Left forelimb (tissue), 1 donor: ENCODE measurements at regions not wholly inside any gene's neighbourhood (a gene's known extent, or its start where the extent isn't known, plus 50 kb on each side); places are given as distances from the start of the nearest gene placed in this dataset.
"Not testable (repeated sequence)": the region's sequence is repeated elsewhere in the genome, so short reads cannot be mapped to it uniquely, and the experiment has no call there.

ENCODE experiments used
- DNase-seq: peaks from one replicate; pipeline ENCODE4 v3.0.0-alpha.2; 2018; ENCODE audit warnings: low spot score

DNA sequence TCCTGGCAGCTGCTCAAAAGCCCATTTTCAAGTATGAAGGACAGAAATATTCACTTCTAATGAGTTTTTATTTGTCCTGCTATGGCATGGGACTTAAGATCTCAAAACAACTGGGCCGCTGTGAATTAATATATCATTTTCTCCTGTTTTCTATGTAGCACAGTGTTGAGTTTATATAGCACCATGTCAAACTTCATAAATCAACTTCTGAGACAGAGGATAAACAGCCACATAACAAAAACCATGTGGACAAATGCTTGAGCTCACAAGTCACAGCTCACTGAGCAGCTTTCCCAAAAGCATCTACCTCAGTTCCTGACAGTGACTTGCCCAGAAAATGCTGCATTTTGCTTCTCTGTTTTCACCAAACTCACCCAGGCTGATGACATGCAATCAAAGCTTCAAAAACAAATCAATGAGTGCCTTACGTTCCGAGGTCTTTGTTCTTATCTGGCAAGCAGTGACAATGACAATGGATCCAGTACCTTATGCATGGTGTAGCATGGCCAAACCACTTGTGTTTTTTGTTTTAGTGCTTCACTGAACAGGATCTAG lies 722.6 kb downstream of the LRRIQ3 start:
- DNase-seq, result no peak

DNA sequence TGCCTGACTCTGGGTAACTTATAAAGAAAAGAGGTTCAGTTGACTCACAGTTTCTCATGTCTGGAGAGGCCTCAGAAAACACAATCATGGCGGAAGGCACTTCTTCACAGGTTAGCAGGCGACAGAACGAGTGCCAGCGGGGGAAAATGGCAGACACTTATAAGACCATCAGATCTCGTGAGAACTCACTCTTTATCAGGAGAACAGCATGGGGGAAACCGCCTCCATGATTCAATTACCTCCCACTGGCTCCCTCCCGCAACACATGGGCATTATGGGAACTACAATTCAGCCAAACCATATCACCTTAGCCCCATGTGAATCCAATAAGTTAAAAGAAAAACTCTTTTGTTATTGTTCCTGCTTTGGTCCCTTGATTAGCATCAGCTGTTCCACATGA lies 725.2 kb downstream of the LRRIQ3 start:
- DNase-seq, result no peak

DNA sequence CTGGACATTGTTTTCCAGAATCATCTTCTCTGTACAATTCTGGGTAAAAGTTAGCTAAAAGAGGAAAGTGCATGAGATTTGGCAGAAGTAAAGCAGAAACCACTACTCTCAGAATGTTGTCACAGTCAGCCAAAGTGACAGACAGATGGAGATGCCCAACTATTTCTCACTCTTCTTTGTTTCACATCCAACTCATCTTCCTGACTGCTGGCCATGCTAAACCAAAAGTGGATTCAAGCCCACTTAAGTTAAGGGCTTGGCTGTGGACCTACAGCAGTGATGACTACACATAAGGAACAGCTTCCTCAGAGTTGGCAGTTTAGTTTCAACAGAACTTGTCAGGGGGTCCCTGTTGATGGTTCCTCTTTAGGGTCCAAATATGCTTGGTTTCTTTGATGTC lies 730.2 kb downstream of the LRRIQ3 start:
- no peak for DNase-seq

DNA sequence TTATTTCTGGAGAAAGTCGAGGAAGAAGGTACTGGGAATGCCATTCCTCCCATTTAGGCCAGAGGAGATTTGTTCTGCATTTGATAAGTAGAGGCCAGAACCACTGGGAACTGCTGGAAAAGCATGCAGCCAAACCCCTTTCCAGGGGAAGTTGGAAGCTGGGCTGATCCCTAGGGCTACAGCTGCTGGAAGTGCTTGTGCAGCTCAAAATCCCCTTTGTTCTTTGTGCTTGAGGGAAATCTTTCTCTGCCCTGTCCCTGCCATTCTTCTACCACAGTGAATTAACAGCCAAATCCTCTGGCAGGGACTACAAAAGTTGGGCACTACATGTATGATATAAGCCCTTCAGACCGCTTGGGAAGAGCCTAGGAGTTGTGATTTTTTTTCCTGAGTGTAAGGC lies 734.1 kb downstream of the LRRIQ3 start:
- DNase-seq, result no peak

DNA sequence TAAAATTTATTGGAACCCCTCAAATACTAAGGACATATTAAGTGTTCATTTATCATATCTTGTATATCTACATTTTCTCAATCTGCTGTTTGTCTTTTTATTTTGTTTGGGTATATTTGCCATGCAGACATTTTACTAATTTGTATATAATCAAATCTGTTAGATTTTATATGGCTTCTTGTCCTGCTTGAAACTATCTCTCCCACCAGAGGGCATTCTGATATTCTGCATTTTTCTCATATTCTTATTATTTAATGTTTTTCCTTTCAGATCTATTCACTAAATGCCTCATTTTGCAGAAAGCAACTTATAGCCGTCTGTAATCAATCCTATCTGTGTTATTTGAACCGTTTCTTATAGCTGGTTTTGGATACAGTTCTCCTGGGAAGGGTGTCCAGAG lies 745.5 kb downstream of the LRRIQ3 start:
- DNase-seq, result no peak

DNA sequence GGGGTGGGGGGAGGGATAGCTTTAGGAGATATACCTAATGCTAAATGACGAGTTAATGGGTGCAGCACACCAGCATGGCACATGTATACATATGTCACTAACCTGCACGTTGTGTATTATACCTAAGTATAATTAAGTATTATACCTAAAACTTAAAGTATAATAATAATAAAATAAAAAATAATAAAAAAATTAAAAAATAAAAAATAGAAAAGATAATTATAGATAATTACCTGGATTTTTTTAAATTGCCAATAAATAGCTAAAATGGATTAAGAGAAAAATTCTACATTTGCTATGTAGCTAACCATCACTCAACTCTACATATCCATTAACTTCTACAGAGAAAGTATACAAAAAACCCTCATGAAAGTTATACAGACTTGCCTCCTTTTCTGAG lies 747.3 kb downstream of the LRRIQ3 start:
- not testable (repeated sequence) for DNase-seq

DNA sequence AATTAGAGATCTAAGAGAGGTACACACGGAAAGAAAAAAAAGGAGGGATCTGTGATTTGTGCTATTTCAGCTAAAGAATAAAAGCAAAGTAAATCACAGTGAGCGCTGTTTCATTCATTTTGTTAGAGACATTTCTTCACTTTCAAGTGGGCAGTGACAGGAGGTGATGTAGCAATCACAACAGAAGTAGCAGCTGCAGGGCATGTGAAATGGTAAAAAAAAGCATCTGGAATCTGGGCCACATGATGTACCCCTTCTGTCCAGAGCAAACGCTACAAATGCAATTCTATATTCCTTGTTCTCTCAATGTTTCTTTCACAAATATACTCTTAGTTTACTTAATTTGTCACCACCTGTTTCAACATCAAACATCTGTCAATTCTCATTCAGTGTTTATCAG lies 786.5 kb downstream of the LRRIQ3 start:
- no peak for DNase-seq

DNA sequence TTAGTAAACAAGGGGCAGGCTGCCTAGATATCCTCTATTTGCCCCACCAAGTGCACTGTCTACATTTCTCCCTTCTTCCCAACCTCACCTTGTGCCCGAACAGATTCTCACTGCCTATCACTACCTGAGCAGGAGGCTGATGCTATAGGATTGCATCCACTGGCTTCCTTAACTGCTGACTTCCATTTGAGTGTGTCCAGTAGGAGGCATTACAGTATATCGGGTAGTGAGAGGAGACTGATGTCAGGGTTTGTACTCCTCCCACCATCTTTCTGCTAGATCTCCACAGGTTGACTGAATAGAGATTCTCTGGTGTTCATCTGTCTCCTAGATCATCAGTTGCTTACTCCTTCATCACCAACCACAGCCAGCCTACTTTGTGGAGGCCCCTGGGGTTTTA lies 796.3 kb downstream of the LRRIQ3 start:
- no peak for DNase-seq

DNA sequence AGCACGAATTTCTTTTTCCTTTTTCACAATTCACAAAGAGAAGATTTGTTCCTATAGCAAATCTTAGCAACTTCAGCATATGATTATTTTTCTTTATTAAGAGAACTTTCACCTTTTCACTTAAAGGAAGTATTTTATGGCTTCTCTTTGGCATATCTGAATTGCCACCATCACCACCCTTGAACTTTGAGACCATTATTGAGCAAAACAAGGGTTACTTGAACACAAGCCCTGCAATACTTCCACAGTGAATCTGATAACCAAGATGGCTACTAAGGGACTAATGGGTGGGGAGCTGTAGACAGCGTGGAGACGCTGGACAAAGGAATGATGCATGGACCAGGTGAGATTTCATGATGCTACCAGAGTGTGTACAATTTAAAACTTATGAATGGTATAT lies 815.0 kb downstream of the LRRIQ3 start:
- no peak for DNase-seq

DNA sequence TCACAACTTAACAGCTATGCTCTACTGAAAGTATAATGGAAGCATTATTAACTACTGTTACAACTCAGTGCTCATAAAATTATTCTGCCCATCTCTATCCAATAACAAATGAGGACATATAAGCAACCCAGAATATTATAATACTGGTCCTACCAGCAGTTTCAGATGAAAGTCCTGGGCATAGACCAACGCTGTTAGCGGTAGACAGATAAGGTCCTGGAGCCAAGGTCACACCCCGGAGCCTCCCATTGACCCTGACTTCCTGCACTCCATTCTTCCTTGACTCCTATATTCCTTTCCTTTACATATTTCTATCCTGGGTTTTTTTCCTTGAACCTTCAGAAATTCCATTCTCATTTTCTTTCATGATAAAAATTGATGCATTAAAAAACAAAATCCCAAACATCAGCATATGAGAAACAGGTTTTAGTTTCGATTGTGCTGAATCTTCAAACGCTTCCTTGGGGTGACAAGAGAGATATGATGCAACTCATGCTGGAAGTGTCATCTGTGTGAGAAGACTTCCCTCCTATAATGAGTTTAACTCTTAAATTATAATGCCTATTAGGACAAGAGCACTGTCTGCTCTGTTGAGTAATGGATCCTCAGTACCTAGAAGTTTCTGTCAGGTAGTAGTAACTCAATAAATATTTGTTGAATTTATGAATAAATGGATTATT lies 831.1 kb downstream of the LRRIQ3 start:
- no peak for DNase-seq

DNA sequence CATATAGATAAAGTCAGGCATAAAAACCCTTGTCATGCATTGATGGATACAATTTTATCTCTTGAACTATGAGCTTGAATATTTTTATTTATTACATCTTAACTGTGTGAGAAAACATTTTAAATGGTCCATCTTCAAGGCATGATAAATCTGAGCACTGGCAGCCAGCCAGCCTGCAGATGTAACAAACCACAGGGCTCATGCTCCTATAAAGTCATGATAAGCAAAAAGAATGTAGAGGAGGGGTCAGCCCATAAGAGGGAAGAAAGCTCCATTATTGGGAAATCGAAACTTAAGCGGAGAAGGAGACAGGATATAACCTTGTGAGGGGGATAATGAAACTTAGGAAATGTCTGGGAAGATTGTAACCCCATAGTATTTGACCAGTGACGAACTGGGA lies 839.0 kb downstream of the LRRIQ3 start:
- no peak for DNase-seq

DNA sequence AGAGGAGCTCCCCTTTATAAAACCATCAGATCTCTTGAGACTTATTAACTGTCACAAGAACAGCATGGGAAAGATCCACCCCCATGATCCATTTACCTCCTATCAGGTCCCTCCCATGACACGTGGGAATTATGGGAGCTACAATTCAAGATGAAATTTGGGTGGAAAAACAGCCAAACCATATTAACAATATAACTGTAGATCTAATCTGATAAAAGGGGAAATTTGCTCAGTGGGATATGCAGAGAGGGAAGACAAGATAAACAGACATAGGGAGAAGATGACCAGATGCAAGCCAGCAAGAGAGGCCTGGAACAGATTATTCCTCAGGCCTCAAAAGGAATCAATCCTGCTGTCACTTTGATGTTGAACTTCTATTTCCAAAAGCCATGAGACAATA lies 841.5 kb downstream of the LRRIQ3 start:
- DNase-seq, result no peak

DNA sequence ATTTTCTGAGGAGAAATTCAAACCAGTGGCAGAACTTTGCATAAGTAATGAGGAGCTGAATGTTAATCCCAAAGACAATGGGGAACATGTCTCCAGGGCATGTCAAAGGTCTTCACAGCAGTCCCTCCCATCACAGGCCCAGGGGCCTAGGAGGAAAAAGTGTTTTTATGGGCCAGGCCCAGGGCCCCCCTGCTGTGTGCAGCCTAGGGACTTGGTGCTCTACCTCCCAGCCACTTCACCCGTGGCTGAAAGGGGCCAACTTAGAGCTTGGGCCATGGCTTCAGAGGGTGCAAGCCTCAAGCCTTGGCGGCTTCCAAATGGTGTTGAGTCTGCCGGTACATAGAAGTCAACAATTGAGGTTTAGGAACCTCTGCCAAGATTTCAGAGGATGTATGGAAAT lies 854.0 kb downstream of the LRRIQ3 start:
- DNase-seq, result no peak

DNA sequence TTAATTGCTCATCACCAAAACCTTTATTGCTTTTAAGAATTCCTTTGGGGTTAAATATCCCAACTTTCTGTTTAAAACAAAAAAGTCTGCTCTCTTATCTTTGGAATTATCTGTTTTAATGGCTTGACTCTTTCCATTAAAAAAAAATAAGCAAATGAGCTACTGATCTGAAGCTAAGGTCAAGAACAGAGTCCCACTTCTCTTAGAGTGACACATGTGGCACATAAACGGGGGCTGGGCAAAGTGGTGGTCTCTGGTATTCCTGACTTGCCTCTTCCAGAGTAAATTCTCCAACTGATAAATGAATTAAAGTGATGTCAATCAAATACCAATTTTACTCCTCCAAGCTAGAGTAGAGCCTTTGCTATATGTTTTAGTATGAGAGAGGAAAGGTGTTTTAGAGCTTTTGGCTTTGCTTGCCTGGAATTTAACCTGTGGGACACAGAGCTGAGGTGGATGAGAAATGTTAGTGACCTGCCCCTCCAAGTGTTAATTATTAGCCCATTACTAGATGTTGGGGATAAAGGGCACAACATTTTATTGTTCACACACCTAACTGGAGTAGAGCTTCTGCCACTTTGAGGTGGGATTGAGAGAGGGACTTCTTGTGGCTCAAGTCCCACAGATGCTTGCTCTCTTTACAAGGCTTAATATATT lies 864.0 kb downstream of the LRRIQ3 start:
- no peak for DNase-seq

DNA sequence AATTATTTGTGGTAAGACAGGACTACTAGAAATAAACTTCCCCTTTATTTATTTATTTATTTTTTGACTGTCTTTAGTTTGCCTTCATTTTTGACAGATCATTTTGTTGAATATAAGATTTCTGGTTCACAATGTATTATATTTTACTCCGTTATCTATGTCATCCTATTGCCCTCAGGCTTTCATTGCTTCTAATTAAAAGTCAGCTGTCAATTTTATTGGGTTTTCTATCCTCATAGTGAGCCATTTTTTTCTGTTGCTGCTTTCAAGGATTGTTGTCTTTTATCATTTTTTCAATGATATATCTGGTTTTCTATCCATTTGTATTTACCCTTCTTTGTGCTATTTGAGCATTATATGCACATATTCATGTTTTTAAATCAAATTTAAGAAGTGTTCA lies 866.2 kb downstream of the LRRIQ3 start:
- no peak for DNase-seq

DNA sequence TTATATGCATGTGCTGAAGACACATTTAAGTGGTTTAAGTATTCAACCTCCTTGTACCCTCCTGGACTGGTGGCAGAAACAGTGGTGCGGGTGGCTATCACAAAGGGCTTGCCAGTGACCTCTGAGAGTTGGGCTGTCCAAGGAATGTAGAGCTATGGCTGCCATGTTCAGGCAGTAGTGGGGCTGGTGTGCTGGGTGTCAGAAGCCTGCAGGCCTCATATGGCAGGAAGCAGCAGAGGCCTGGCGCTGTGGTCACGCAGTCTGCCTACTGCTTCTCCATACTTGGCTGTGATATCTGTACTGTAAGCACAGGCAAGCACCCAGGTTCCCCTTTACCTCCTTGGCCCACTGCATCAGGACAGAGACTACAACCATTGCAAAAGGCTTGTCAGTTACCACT lies 870.0 kb downstream of the LRRIQ3 start:
- DNase-seq, result no peak

DNA sequence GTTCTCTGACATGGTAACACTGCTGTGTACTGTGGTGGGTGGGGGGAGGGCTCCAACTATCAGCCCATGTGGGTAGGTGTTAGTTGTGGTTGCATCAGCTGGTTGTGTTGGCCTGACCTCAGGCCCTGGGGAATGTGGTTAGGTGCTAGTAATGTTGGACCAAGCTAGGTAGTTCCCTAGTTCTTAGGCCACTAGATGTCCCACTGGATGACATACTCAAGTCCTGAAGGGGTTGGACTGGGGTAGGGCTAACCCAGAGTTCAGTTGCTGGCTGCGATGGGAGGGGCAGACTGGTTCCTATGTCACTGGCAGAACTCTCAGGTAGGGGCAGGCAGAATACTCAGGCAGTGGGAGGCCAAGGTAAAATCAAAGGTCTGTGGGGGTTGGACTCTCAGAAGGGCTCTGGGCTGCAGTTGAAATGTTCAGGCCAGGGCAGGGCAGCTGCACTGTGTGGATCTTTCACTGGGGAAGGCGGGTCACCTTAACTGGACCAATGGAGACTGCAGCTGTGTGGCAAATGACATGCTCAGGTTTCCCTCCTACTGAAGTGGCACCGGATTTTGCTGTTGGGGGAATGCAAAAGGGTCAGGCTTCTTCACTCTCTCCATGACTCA lies 870.7 kb downstream of the LRRIQ3 start:
- no peak for DNase-seq

DNA sequence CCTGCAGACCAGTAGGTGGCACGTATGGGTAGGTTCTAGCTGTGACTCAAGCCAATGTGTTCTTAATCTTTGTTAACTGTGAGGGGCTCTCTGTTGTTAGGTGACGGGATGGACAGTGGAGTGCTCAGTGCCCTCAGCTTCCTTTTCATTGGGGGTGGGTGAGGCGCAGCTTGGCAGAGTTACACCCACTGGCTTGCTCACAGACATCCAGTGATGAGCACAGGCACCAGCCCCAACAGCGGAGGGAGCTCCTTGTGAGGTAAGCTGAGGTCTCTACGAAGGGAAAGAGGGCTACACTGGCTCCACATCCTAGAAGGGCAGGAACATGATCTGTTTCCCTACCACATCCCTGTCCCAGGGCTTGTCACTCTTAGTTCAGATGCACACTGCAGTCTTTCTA lies 871.3 kb downstream of the LRRIQ3 start:
- DNase-seq, result no peak

DNA sequence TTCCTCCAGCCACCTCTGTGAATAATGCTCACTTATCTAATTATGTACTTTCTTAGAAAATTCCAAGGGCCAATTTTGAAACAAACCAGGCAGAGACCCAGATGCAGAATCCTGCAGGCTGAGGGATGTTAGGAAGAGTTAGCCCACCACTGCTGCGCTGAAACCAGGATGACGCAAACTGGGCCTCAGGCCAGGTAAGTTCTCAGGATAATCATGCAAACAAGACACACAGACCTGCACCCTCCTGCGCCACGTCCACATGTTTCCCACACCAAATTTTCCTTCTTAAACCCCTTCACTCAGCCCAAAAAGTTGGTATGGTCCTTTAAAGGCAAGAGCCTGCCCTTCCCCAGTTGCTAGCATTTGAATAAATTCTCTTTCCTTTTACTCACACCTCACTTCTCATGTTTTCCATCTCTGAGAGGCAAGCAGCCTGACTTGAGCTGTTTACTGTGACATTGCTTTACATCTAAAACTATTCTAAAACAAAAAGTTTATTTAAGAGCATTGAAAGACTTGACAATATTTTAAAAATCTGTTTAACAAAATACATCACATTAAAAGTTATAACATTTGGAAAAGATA lies 887.1 kb downstream of the LRRIQ3 start:
- DNase-seq, result no peak

DNA sequence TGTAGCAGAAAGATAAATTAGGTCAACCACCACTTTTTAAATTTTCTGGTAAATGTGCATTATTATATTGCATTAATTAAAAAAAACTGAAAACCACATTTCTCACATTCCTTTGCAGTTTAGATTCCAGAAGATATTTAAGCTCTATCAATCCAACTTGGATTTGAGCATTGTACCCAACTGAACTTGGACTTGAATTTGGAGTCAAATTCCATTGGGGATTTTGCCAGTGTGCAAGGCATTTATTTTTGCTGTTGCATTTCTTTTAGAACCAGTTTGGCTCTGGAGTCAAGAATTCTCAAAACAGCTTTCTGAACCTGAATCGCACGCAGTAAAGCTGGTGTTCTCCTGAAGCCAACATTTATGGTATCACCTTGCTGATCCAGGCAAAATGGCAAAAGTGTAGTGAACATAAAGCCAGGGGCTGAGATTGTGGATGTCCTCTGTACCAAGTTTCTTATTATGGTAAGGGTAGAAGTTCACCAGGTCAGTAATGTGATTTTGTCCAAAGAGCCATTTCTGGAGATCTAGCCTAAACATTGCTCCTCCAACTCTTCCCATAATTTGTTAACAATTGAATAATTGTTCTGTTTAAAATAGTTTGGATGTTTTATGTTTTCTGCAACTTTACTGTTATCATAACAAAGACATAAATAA lies 890.9 kb downstream of the LRRIQ3 start:
- no peak for DNase-seq

DNA sequence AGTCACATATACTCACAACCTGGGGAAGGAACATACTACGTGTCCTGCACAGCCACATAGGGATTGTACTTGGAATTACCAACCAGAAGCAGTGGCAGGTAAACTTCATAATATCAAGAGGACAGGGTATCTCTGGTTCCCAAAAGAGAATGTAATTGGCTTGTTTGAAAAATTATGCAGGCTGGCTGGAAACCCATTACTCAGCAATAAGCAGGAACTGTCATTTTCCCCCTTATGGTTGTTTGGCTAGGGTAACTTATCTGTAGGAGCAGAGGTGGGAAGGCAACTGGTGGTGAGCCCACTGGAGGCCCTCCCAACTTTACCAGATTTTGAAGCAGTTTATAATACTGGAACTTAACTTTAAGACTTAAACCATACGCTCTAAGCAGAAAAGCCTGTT lies 924.1 kb downstream of the LRRIQ3 start:
- no peak for DNase-seq

DNA sequence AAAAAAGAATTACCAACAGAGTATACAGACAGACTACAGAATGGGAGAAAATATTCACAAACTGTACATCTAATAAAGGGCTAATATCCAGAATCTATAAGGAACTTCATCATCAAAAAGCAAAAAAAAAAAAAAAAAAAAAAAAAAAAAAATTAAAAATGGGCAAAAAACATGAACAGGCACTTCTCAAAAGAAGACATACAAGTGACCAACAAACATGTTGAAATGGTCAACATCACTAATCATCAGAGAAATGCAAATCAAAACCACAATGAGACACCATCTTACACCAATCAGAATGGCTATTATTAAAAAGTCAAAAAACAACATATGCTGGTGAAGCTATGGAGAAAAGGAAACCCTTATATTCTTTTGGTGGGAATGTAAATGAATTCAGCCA lies 952.8 kb downstream of the LRRIQ3 start:
- not testable (repeated sequence) for DNase-seq
